ENCODE measurements at regions not wholly inside any gene's neighbourhood (a gene's known extent, or its start where the extent isn't known, plus 50 kb on each side); places are given as distances from the start of the nearest gene placed in this dataset.

- Mint-ChIP-seq H3K27ac (no peak overlapping the region), H3K4me1 (no peaks in the 10 kb centered on the region), H3K4me3 (no peak overlapping the region), H3K9me3 (peaks cover 12% of the 10 kb centered on the region), H3K27me3 (no peaks in the 10 kb centered on the region), H3K36me3 (peaks cover 2% of the 10 kb centered on the region)
- ATAC-seq (ENCODE audit: low read depth) (no peak), DNase-seq (ENCODE audit: low spot score in 2 of 2) (no peak)
These were observed 188.0 kb upstream of the ADCY2 start for GRCh38 chr5:7207979-7208378.

GRCh38 chr5:7208938-7209337, 187.0 kb upstream of the ADCY2 start:
- no peaks in the 10 kb centered on the region for H3K27me3 Mint-ChIP-seq
- no peak overlapping the region for H3K27ac Mint-ChIP-seq
- DNase-seq (ENCODE audit: low spot score in 2 of 2) (no peak), ATAC-seq (ENCODE audit: low read depth) (no peak)
- no peaks in the 10 kb centered on the region for H3K4me1 Mint-ChIP-seq
- peaks cover 2% of the 10 kb centered on the region for H3K36me3 Mint-ChIP-seq
- peaks cover 12% of the 10 kb centered on the region for H3K9me3 Mint-ChIP-seq
- no peak overlapping the region for H3K4me3 Mint-ChIP-seq

GRCh38 chr5:7209658-7210057, 186.3 kb upstream of the ADCY2 start:
- no peak overlapping the region for H3K27ac Mint-ChIP-seq
- H3K4me3 Mint-ChIP-seq = no peak overlapping the region
- DNase-seq (ENCODE audit: low spot score in 2 of 2) (no peak), ATAC-seq (ENCODE audit: low read depth) (no peak)
- no peaks in the 10 kb centered on the region for H3K27me3 Mint-ChIP-seq
- H3K36me3 Mint-ChIP-seq = peaks cover 2% of the 10 kb centered on the region
- H3K9me3 Mint-ChIP-seq = peaks cover 10% of the 10 kb centered on the region
- no peaks in the 10 kb centered on the region for H3K4me1 Mint-ChIP-seq

- H3K9me3 Mint-ChIP-seq = peaks cover 5% of the 10 kb centered on the region
- no peak overlapping the region for H3K27ac Mint-ChIP-seq
- ATAC-seq (ENCODE audit: low read depth) = no peak
- no peak for DNase-seq (ENCODE audit: low spot score in 2 of 2)
- no peaks in the 10 kb centered on the region for H3K4me1 Mint-ChIP-seq
- H3K36me3 Mint-ChIP-seq = no peaks in the 10 kb centered on the region
- no peak overlapping the region for H3K4me3 Mint-ChIP-seq
- H3K27me3 Mint-ChIP-seq = no peaks in the 10 kb centered on the region
These were observed 185.4 kb upstream of the ADCY2 start for GRCh38 chr5:7210549-7210948.

GRCh38 chr5:7213525-7213924, 182.4 kb upstream of the ADCY2 start:
- no peak overlapping the region for H3K4me3 Mint-ChIP-seq
- no peaks in the 10 kb centered on the region for H3K27me3 Mint-ChIP-seq
- no peaks in the 10 kb centered on the region for H3K4me1 Mint-ChIP-seq
- H3K9me3 Mint-ChIP-seq = no peaks in the 10 kb centered on the region
- no peaks in the 10 kb centered on the region for H3K36me3 Mint-ChIP-seq
- DNase-seq (ENCODE audit: low spot score in 2 of 2) (no peak), ATAC-seq (ENCODE audit: low read depth) (no peak)
- H3K27ac Mint-ChIP-seq = no peak overlapping the region

- Mint-ChIP-seq H3K27ac (no peak overlapping the region), H3K9me3 (no peaks in the 10 kb centered on the region), H3K4me1 (no peaks in the 10 kb centered on the region), H3K4me3 (no peak overlapping the region), H3K27me3 (no peaks in the 10 kb centered on the region), H3K36me3 (no peaks in the 10 kb centered on the region)
- ATAC-seq (ENCODE audit: low read depth) = no peak
- DNase-seq (ENCODE audit: low spot score in 2 of 2) = no peak
These were observed 181.0 kb upstream of the ADCY2 start for GRCh38 chr5:7214906-7215416.

- ATAC-seq (ENCODE audit: low read depth) (no peak), DNase-seq (ENCODE audit: low spot score in 2 of 2) (no peak)
- no peaks in the 10 kb centered on the region for H3K27me3 Mint-ChIP-seq
- no peak overlapping the region for H3K27ac Mint-ChIP-seq
- H3K9me3 Mint-ChIP-seq = peaks cover 2% of the 10 kb centered on the region
- H3K36me3 Mint-ChIP-seq = no peaks in the 10 kb centered on the region
- no peaks in the 10 kb centered on the region for H3K4me1 Mint-ChIP-seq
- no peak overlapping the region for H3K4me3 Mint-ChIP-seq
These were observed 177.8 kb upstream of the ADCY2 start for GRCh38 chr5:7218141-7218540.

GRCh38 chr5:7220156-7220555, 175.8 kb upstream of the ADCY2 start:
- Mint-ChIP-seq H3K4me1 (no peaks in the 10 kb centered on the region), H3K36me3 (no peaks in the 10 kb centered on the region), H3K27me3 (no peaks in the 10 kb centered on the region), H3K27ac (no peak overlapping the region), H3K9me3 (peaks cover 2% of the 10 kb centered on the region), H3K4me3 (no peak overlapping the region)
- DNase-seq (ENCODE audit: low spot score in 2 of 2) (no peak), ATAC-seq (ENCODE audit: low read depth) (no peak)

GRCh38 chr5:7221041-7221440, 174.9 kb upstream of the ADCY2 start:
- DNase-seq (ENCODE audit: low spot score in 2 of 2) (no peak), ATAC-seq (ENCODE audit: low read depth) (no peak)
- Mint-ChIP-seq H3K9me3 (peaks cover 2% of the 10 kb centered on the region), H3K27me3 (no peaks in the 10 kb centered on the region), H3K4me1 (no peaks in the 10 kb centered on the region), H3K36me3 (no peaks in the 10 kb centered on the region), H3K4me3 (no peak overlapping the region), H3K27ac (no peak overlapping the region)

GRCh38 chr5:7225826-7226225, 170.1 kb upstream of the ADCY2 start:
- H3K4me3 Mint-ChIP-seq = no peak overlapping the region
- DNase-seq (ENCODE audit: low spot score in 2 of 2) (no peak), ATAC-seq (ENCODE audit: low read depth) (no peak)
- no peak overlapping the region for H3K27ac Mint-ChIP-seq
- H3K4me1 Mint-ChIP-seq = no peaks in the 10 kb centered on the region
- peaks cover 4% of the 10 kb centered on the region for H3K9me3 Mint-ChIP-seq
- H3K36me3 Mint-ChIP-seq = no peaks in the 10 kb centered on the region
- no peaks in the 10 kb centered on the region for H3K27me3 Mint-ChIP-seq

- no peaks in the 10 kb centered on the region for H3K36me3 Mint-ChIP-seq
- no peak overlapping the region for H3K27ac Mint-ChIP-seq
- peaks cover 4% of the 10 kb centered on the region for H3K9me3 Mint-ChIP-seq
- H3K4me1 Mint-ChIP-seq = no peaks in the 10 kb centered on the region
- H3K27me3 Mint-ChIP-seq = no peaks in the 10 kb centered on the region
- ATAC-seq (ENCODE audit: low read depth) = no peak
- no peak overlapping the region for H3K4me3 Mint-ChIP-seq
- DNase-seq (ENCODE audit: low spot score in 2 of 2) = no peak
These were observed 153.7 kb upstream of the ADCY2 start for GRCh38 chr5:7242118-7242710.

- Mint-ChIP-seq H3K36me3 (no peaks in the 10 kb centered on the region), H3K4me3 (no peak overlapping the region), H3K4me1 (no peaks in the 10 kb centered on the region), H3K27me3 (no peaks in the 10 kb centered on the region), H3K27ac (no peak overlapping the region), H3K9me3 (no peaks in the 10 kb centered on the region)
- ATAC-seq (ENCODE audit: low read depth) = no peak
- no peak for DNase-seq (ENCODE audit: low spot score in 2 of 2)
These were observed 151.7 kb upstream of the ADCY2 start for GRCh38 chr5:7244208-7244607.

- Mint-ChIP-seq H3K27ac (no peak overlapping the region), H3K36me3 (no peaks in the 10 kb centered on the region), H3K9me3 (no peaks in the 10 kb centered on the region), H3K4me1 (no peaks in the 10 kb centered on the region), H3K27me3 (no peaks in the 10 kb centered on the region), H3K4me3 (no peak overlapping the region)
- ATAC-seq (ENCODE audit: low read depth) (no peak), DNase-seq (ENCODE audit: low spot score in 2 of 2) (no peak)
These were observed 150.8 kb upstream of the ADCY2 start for GRCh38 chr5:7245121-7245651.

GRCh38 chr5:7246287-7246686, 149.7 kb upstream of the ADCY2 start:
- ATAC-seq (ENCODE audit: low read depth) = no peak
- H3K9me3 Mint-ChIP-seq = peaks cover 1% of the 10 kb centered on the region
- no peak overlapping the region for H3K27ac Mint-ChIP-seq

GRCh38 chr5:7250004-7250403, 145.9 kb upstream of the ADCY2 start:
- H3K27ac Mint-ChIP-seq = no peak overlapping the region
- no peaks in the 10 kb centered on the region for H3K27me3 Mint-ChIP-seq
- no peak overlapping the region for H3K4me3 Mint-ChIP-seq
- no peak for ATAC-seq (ENCODE audit: low read depth)
- no peaks in the 10 kb centered on the region for H3K36me3 Mint-ChIP-seq
- H3K4me1 Mint-ChIP-seq = no peaks in the 10 kb centered on the region
- peaks cover 1% of the 10 kb centered on the region for H3K9me3 Mint-ChIP-seq
- DNase-seq (ENCODE audit: low spot score in 2 of 2) = no peak

More at GRCh38 chr5:7246287-7246686, 149.7 kb upstream of the ADCY2 start:
- H3K4me1 Mint-ChIP-seq = no peaks in the 10 kb centered on the region
- H3K4me3 Mint-ChIP-seq = no peak overlapping the region
- no peak for DNase-seq (ENCODE audit: low spot score in 2 of 2)
- no peaks in the 10 kb centered on the region for H3K36me3 Mint-ChIP-seq
- no peaks in the 10 kb centered on the region for H3K27me3 Mint-ChIP-seq
